Fibroblast of skin of left quadriceps (primary cell): ENCODE measurements at regions not wholly inside any gene's neighbourhood (a gene's known extent, or its start where the extent isn't known, plus 50 kb on each side); places are given as distances from the start of the nearest gene placed in this dataset.
A peak's percentile ranks its signal among the peaks of the same experiment; 100 is the strongest.

ENCODE experiments used
- DNase-seq, 2 experiments: peaks; one replicate each; pipeline ENCODE4 v3.0.0-alpha.2; 2013; ENCODE audit warnings: low read depth in 2 of 2

- DNase-seq, result no peak
Measured at GRCh38 chr3:130569461-130570365, 52.7 kb downstream of the COL6A6 start.

- no peak for DNase-seq
Measured at GRCh38 chr3:130572769-130573168, 55.8 kb downstream of the COL6A6 start.

- peak; percentile 34 to 42 for DNase-seq
Measured at GRCh38 chr3:130576375-130577266, 59.6 kb downstream of the COL6A6 start.

GRCh38 chr3:130582457-130583153 is 65.6 kb downstream of the COL6A6 start:
- no peak for DNase-seq

- DNase-seq, result peak; percentile 59 to 67
Measured at GRCh38 chr3:130594749-130595148, 77.8 kb downstream of the COL6A6 start.

GRCh38 chr3:130596484-130596883 is 79.5 kb downstream of the COL6A6 start:
- no peak for DNase-seq

- DNase-seq, result peak; percentile 9 to 13
Measured at GRCh38 chr3:130601442-130601971, 84.5 kb downstream of the COL6A6 start.

GRCh38 chr3:130604806-130605205 is 87.8 kb downstream of the COL6A6 start:
- no peak for DNase-seq

GRCh38 chr3:130606336-130606735 is 89.4 kb downstream of the COL6A6 start:
- DNase-seq, result no peak

- DNase-seq, result no peak
Measured at GRCh38 chr3:130607553-130608154, 90.7 kb downstream of the COL6A6 start.

- DNase-seq, result no peak
Measured at GRCh38 chr3:130609166-130609979, 92.4 kb downstream of the COL6A6 start.

- no peak for DNase-seq
Measured at GRCh38 chr3:130619196-130619595, 102.2 kb downstream of the COL6A6 start.

- no peak for DNase-seq
Measured at GRCh38 chr3:130621824-130622223, 104.8 kb downstream of the COL6A6 start.

- peak; percentile 57 to 58 for DNase-seq
Measured at GRCh38 chr3:130626049-130626448, 109.1 kb downstream of the COL6A6 start.

GRCh38 chr3:130627143-130627855 is 110.3 kb downstream of the COL6A6 start:
- no peak for DNase-seq

- no peak for DNase-seq
Measured at GRCh38 chr3:130627882-130628281, 110.9 kb downstream of the COL6A6 start.
